Astrocyte (in vitro differentiated cells and primary cell): ENCODE measurements at regions not wholly inside any gene's neighbourhood (a gene's known extent, or its start where the extent isn't known, plus 50 kb on each side); places are given as distances from the start of the nearest gene placed in this dataset.
"Not testable (repeated sequence)": the region's sequence is repeated elsewhere in the genome, so short reads cannot be mapped to it uniquely, and the experiment has no call there.

Experiments used
- DNase-seq: peaks from one replicate; pipeline ENCODE4 v3.0.0-alpha.2; 2010; ENCODE audit warnings: low read depth
- FAIRE-seq: peaks from 2 replicates; lab custom pipeline; 2011; peaks lifted over from hg19 to GRCh38; lab: Jason Lieb, UNC
- H2AFZ ChIP-seq: 2 replicates; pipeline ENCODE4 v1.6.0; 2012; ENCODE audit warnings: low read depth, low read length, inconsistent platforms
- H3K27ac ChIP-seq: 2 replicates; pipeline ENCODE4 v1.5.1; 2011; ENCODE audit warnings: low read depth, low read length, inconsistent platforms
- H3K27me3 ChIP-seq: 2 replicates; pipeline ENCODE4 v1.6.0; 2011; ENCODE audit warnings: low read length, inconsistent platforms; ENCODE audit not compliant: insufficient read depth
- H3K36me3 ChIP-seq: 2 replicates; pipeline ENCODE4 v1.5.1; 2011; ENCODE audit warnings: low read length, inconsistent platforms; ENCODE audit not compliant: insufficient read depth
- H3K4me1 ChIP-seq: 2 replicates; pipeline ENCODE4 v1.5.1; 2011; ENCODE audit warnings: low read length, inconsistent platforms; ENCODE audit not compliant: insufficient read depth
- H3K4me2 ChIP-seq: 2 replicates; pipeline ENCODE4 v1.6.0; 2012; ENCODE audit warnings: low read length, inconsistent platforms
- H3K4me3 ChIP-seq: 2 replicates; pipeline ENCODE4 v1.5.1; 2011; ENCODE audit warnings: low read depth, mild to moderate bottlenecking, low read length, inconsistent platforms; ENCODE audit not compliant: insufficient read depth
- H3K79me2 ChIP-seq: 2 replicates; pipeline ENCODE4 v1.6.0; 2012; ENCODE audit warnings: mild to moderate bottlenecking, low read length, inconsistent platforms; ENCODE audit not compliant: insufficient read depth
- H3K9ac ChIP-seq: 2 replicates; pipeline ENCODE4 v1.6.0; 2012; ENCODE audit warnings: mild to moderate bottlenecking, low read length, inconsistent platforms
- H3K9me3 ChIP-seq: 2 replicates; pipeline ENCODE4 v1.5.1; 2012; ENCODE audit warnings: low read depth, mild to moderate bottlenecking, low read length, inconsistent platforms; ENCODE audit not compliant: insufficient read depth
- H4K20me1 ChIP-seq: 2 replicates; pipeline ENCODE4 v1.6.0; 2012; ENCODE audit warnings: low read length, inconsistent platforms; ENCODE audit not compliant: insufficient read depth
- H3K27ac Mint-ChIP-seq: one replicate; pipeline ENCODE4 v1.8.0; 2021; ENCODE audit warnings: mild to moderate bottlenecking, mixed read lengths; ENCODE audit not compliant: unreplicated experiment
- H3K27me3 Mint-ChIP-seq: one replicate; pipeline ENCODE4 v1.8.0; 2021; ENCODE audit warnings: low read depth, mixed read lengths; ENCODE audit not compliant: unreplicated experiment
- H3K36me3 Mint-ChIP-seq: one replicate; pipeline ENCODE4 v1.8.0; 2021; ENCODE audit warnings: low read depth, mixed read lengths; ENCODE audit not compliant: unreplicated experiment
- H3K4me1 Mint-ChIP-seq: one replicate; pipeline ENCODE4 v1.8.0; 2021; ENCODE audit warnings: low read depth, mixed read lengths; ENCODE audit not compliant: unreplicated experiment
- H3K4me3 Mint-ChIP-seq: one replicate; pipeline ENCODE4 v1.8.0; 2021; ENCODE audit warnings: mild to moderate bottlenecking, moderate library complexity, mixed read lengths; ENCODE audit not compliant: unreplicated experiment
- H3K9me3 Mint-ChIP-seq: one replicate; pipeline ENCODE4 v1.8.0; 2021; ENCODE audit warnings: mild to moderate bottlenecking, mixed read lengths; ENCODE audit not compliant: unreplicated experiment

- H3K9ac ChIP-seq, H3K4me3 ChIP-seq, H3K36me3 Mint-ChIP-seq, H3K27ac Mint-ChIP-seq, H3K4me1 ChIP-seq, H3K9me3 ChIP-seq, H3K79me2 ChIP-seq, FAIRE-seq, H3K4me2 ChIP-seq, H3K36me3 ChIP-seq, H4K20me1 ChIP-seq, H3K4me1 Mint-ChIP-seq, H3K27me3 ChIP-seq, H3K4me3 Mint-ChIP-seq, H3K27ac ChIP-seq, DNase-seq, H2AFZ ChIP-seq, H3K9me3 Mint-ChIP-seq: not testable (repeated sequence)
- H3K27me3 Mint-ChIP-seq = peaks cover 14% of the 10 kb centered on the region
Measured at GRCh38 chr9:42358626-42359247, 175.3 kb downstream of the SPATA31A6 start.

GRCh38 chr9:42364410-42365243 lies 181.2 kb downstream of the SPATA31A6 start:
- not testable (repeated sequence) for H3K9ac ChIP-seq, H3K4me2 ChIP-seq, H4K20me1 ChIP-seq, H3K79me2 ChIP-seq, H3K27ac Mint-ChIP-seq, H3K9me3 ChIP-seq, H3K4me3 Mint-ChIP-seq, DNase-seq, H3K36me3 ChIP-seq, H3K27me3 Mint-ChIP-seq, H3K4me3 ChIP-seq, H3K27me3 ChIP-seq, H3K27ac ChIP-seq, H3K4me1 Mint-ChIP-seq, H3K4me1 ChIP-seq, FAIRE-seq, H3K9me3 Mint-ChIP-seq, H3K36me3 Mint-ChIP-seq, H2AFZ ChIP-seq

GRCh38 chr9:42365244-42365945 lies 181.9 kb downstream of the SPATA31A6 start:
- not testable (repeated sequence) for H3K27me3 Mint-ChIP-seq, H3K9ac ChIP-seq, H3K27ac Mint-ChIP-seq, H3K4me1 ChIP-seq, H3K36me3 ChIP-seq, H3K4me2 ChIP-seq, H3K9me3 ChIP-seq, H3K36me3 Mint-ChIP-seq, H3K27ac ChIP-seq, FAIRE-seq, H3K4me3 ChIP-seq, H2AFZ ChIP-seq, H3K4me3 Mint-ChIP-seq, H3K27me3 ChIP-seq, H4K20me1 ChIP-seq, H3K9me3 Mint-ChIP-seq, H3K79me2 ChIP-seq
- DNase-seq = peak; percentile 74
- peaks cover 11% of the 10 kb centered on the region for H3K4me1 Mint-ChIP-seq

- peaks cover 14% of the 10 kb centered on the region for H3K4me1 Mint-ChIP-seq
- H3K4me1 ChIP-seq, H3K4me2 ChIP-seq, H3K4me3 Mint-ChIP-seq, H3K79me2 ChIP-seq, H4K20me1 ChIP-seq, FAIRE-seq, DNase-seq, H3K27ac Mint-ChIP-seq, H3K9me3 Mint-ChIP-seq, H3K27ac ChIP-seq, H2AFZ ChIP-seq, H3K9me3 ChIP-seq, H3K36me3 Mint-ChIP-seq, H3K27me3 Mint-ChIP-seq, H3K4me3 ChIP-seq, H3K9ac ChIP-seq, H3K27me3 ChIP-seq, H3K36me3 ChIP-seq: not testable (repeated sequence)
Measured at GRCh38 chr9:42368279-42368881, 184.9 kb downstream of the SPATA31A6 start.

- not testable (repeated sequence) for H3K4me1 ChIP-seq, H4K20me1 ChIP-seq, H3K9ac ChIP-seq, H3K27ac ChIP-seq, FAIRE-seq, H3K27me3 Mint-ChIP-seq, H3K4me2 ChIP-seq, DNase-seq, H2AFZ ChIP-seq, H3K79me2 ChIP-seq, H3K36me3 ChIP-seq, H3K27ac Mint-ChIP-seq, H3K36me3 Mint-ChIP-seq, H3K9me3 Mint-ChIP-seq, H3K4me3 Mint-ChIP-seq, H3K9me3 ChIP-seq, H3K4me3 ChIP-seq, H3K27me3 ChIP-seq
- H3K4me1 Mint-ChIP-seq = peaks cover 14% of the 10 kb centered on the region
Measured at GRCh38 chr9:42370172-42370571, 186.7 kb downstream of the SPATA31A6 start.
